Stimulated activated CD4-positive, alpha-beta T cell treated with anti-CD3 and anti-CD28 coated beads, Interleukin-2, amount 100 ng/mL, for 4 hours (primary cell): ENCODE measurements at regions not wholly inside any gene's neighbourhood (a gene's known extent, or its start where the extent isn't known, plus 50 kb on each side); places are given as distances from the start of the nearest gene placed in this dataset.
"Not testable (repeated sequence)": the region's sequence is repeated elsewhere in the genome, so short reads cannot be mapped to it uniquely, and the experiment has no call there.

Source experiments
- DNase-seq: peaks from one replicate; pipeline ENCODE4 v3.0.0-alpha.2; 2020; ENCODE audit warnings: low read depth

DNA sequence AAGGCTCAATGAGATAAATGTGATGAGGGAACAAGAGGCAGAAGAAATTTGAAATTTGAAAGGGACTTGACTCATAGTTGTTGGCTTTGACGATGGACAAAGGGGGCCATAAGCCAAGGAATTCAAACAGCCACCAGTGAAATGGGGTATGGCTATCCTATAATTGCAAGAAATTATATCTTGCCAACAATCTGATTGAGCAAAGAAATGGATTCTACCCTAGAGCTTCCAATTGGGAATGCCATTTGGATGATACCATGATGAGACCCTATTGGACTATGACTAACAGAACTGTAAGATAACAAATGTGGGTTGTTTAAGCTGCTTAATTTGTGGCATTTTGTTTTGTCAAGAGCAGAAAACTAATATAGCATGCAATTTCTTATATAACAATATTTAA, 270.1 kb upstream of the ARSJ start:
- DNase-seq: no peak

DNA sequence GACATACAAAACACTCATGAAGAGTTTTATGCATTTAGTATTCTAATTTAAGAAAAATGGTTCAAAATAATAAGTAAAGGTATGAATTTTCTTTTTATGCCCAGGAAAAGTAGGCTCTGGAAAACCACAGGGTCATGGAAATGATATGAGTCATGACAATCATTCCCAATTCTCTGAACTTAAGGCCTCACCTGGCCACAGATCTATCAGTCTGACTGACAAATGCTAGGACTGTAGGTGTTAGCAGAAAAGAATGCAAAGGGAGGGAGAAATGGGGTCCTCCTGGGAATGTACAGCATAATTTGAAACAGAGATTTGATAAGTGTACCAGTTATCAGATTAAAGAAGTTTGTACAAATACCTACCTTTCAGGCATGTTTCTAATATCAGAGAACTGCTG, 270.5 kb upstream of the ARSJ start:
- DNase-seq: no peak

DNA sequence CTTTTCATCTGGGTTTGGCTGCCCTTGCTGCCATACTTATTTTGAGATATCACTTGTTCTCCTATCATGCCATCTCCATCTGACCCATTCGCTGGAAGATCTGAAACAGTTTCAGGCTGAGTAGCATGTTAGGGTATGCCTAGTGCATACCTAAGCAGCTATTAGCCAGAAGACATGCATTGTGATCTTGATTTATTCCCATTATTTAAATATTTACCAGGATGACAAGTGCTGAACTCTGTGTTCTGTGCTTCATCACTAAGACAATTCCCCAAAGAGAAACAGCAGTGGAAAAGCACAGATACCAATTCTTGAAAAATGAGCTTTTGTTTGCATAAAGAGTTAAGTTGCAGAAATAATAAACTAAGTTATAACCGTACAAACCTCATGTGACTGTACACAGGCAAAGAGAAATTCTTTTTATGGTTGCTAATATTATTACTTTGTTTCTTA, 271.0 kb upstream of the ARSJ start:
- DNase-seq: no peak

DNA sequence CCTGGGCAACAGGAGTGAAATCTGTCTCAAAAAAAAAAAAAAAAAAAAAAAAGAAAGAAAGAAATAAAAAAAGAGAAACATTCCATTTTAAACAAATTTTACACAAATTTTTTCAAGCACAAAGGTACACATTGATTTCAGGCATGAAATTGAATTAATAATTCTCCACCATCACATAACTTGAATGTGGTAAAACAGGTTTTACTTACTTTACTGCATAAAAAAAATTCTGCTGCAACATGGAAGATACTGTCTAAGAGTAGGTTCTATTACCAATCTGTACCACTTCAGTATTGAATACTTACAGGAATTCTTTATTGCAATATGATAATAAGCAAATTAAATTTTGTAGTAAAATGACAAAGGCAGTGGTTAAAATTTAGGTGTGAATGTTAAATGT, 271.6 kb upstream of the ARSJ start:
- DNase-seq: no peak

DNA sequence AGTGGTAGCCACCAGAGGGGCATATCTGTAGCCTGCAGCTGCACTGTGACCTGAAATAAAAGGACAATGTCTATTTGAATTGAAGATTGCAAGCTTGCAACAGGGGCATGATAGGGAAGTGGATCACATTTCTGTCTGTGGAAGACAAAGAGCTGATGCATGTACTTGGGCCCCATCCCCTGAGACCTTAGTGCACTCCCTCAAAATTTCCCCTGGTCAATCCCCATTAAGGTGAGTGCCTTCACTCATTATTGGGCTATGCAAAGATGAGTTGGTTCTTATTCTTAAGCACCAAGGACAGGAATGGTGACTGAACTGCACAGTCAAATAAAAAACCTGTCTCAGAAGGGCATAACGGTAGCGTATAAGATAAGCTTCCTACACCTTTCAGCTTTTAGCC, 273.1 kb upstream of the ARSJ start:
- no peak for DNase-seq

DNA sequence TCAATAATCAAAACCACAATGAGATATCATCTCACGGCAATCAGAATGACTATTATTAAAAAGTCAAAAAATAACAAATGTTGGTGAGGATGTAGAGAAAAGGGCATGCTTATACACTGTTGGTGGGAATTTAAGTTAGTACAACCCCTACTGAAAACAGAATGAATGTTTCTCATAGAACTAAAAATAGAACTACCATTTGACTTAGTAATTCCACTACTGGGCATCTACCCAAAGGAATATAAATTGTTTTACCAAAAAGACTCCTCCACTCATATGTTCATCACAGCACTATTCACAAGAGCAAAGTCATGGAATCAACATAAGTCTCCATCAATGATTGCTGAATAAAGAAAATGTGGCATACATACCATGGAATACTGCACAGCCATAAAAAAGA, 278.1 kb upstream of the ARSJ start:
- DNase-seq: no peak

DNA sequence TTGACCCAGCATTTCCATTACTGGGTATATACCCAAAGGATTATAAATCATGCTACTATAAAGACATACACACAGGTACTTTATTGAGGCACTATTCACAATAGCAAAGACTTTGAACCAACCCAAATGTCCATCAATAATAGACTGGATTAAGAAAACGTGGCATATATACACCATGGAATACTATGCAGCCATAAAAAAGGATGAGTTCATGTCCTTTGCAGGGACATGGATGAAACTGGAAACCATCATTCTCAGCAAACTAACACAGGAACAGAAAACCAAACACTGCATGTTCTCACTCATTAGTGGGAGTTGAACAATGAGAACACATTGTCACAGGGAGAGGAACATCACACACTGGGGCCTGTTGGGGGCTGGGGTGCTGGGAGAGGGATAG, 283.0 kb upstream of the ARSJ start:
- not testable (repeated sequence) for DNase-seq

DNA sequence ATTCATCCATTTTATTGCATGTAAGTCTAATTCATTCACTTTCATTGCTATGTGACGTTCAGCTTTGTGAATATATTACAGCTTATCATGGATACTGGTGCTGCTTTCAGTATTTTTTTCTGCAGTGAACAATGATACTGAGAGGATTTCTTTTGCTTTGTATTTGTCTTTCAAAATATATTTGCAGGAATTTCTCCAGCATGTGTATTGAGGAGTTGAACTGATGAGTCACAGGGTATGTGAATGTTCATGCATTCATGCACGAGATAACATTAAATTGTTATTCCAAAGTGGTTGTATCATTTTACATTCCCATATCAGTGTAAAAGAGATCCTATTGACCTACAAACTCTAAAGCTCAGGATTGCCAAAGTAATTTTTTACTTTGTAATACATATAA, 283.8 kb upstream of the ARSJ start:
- no peak for DNase-seq

DNA sequence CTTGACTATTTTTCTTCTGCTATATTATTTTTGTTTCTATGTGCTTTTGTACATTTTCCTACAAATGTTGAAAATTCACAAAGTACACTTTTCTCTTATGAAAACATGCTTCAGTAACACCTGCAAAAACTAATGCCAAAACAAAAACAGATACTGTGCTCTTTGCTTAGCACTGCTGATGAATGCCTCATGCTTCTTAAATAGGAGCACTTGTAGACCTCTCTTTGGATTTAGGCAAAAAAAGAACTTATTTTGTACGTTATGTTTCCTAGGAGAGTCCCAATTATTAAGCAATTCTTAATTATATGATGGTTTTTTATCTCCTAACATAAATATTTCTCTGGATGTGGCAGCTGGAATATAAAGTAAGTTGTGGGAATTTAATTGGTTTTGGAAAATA, 285.0 kb upstream of the ARSJ start:
- no peak for DNase-seq

DNA sequence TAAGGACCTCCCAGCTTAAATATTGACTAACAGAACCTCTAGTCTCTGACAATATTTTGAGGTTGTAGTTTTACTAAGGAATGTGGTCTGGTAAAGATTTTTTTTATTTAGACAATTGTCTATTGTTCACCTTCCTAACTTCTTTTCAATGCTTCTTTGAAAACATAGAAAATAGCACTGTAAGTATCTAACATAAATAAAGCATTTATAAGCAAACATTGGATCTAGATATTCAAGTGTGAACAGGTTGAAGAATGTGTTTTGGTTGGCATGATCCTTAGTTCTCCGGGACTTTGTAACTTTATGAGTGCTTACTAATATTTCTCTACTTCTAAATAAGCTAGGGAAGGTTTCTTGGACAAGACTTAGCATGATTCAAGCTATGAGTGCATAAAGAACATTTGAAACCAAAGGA, 285.4 kb upstream of the ARSJ start:
- no peak for DNase-seq

DNA sequence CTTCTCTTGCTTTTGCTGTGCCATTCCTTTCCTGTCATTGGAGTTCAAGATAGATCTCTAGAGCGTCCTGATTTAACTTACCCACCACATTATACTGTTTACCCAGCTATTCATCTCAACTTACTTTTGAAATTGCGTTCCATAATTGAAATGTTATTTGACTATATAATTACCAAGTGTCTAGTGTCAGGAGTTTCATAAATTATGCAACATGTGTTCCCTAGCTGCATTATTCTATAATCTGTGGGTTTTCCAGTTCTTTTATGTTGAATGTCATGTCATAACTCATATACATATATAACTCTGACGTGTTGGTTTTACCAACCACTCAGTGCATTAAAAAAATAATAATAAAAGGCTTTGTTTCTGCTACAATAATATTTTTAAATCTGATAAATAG, 285.9 kb upstream of the ARSJ start:
- no peak for DNase-seq

DNA sequence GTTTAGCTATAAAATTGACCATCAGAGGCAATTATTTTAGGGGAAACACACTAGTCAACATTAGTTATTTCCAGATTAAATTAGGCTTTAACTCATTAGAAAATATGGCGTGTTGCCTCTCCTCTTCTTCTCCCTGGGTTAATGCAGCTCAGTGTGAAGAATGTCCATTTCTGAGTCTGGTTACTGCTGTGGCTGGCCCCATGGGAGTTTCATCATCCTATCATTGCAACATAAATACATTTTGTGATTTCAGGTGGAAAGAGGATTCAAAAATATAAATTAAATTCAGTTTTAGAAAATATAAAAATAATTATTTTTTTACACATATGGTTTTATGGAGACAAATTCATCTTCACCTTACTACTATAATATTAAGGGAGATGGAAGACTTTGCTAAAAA, 288.5 kb upstream of the ARSJ start:
- DNase-seq: no peak

DNA sequence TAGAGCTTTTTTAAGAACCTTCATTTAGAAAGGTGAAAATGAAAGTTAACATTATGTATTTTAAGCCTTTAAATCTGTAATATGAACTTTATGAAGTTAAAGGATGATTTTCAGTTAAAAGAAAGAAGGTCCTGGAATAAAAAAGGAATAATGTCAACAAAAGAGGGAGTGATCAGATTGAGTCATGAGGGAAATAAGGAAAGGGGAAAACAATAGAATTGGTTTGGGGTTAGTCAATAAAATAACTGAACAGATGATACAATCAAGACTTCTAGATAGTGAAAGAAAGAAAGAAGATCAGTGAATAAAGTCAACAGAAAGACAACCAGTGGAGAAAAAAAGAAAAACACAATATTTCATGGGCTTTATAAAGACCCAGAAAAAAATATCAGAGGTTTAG, 291.6 kb upstream of the ARSJ start:
- DNase-seq: no peak

DNA sequence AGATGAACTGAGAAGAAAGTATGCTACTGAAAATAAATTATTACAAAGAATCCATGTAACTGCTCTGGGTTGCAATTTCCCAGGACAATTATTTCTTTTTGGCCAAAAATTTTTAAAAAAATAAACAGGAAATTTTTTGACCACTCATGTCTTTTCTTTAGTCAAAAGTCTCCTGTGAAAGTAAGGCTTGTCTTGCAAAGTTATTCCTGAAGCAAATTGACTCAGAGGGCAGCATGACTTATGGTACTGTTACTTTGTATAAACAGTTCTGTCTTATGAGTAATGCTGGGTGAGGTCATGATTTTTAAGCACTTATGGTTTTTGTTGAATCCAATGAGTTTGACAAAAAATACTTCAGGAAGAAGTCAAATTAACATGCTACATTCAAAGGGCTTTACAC, 292.8 kb upstream of the ARSJ start:
- no peak for DNase-seq

DNA sequence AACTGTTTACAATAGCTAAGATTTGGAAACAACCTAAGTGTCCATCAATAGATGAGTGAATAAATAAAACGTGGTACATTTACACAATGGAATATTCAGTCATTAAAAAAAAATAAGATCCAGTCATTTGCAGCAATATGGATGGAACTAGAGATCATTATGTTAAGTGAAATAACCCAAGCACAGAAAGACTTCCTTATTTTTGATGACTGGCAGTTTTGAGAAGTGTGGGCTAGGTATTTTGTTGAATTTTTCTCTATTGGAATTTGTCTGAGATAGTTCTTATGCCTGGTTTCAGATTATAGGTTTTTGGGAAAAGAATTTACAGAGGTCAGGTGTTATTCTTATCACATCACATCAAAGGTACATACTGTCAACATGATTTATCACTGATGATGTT, 293.8 kb upstream of the ARSJ start:
- no peak for DNase-seq

DNA sequence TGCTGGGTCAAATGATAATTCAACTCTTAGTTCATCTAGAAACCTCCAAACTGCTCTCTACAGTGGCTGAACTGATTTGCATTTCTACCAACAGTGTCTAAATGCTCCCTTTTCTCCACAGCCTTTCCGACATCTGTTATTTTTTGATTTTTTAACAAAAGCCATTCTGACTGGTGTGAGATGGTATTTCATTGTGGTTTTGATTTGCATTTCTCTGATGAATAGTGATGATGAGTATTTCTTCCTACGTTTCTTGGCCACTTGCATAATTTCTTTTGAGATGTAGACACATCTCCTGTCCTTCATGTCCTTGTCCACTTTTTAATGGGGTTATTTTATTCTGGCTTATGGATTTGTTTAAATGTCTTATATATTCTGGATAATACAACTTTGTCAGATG, 298.2 kb upstream of the ARSJ start:
- no peak for DNase-seq

DNA sequence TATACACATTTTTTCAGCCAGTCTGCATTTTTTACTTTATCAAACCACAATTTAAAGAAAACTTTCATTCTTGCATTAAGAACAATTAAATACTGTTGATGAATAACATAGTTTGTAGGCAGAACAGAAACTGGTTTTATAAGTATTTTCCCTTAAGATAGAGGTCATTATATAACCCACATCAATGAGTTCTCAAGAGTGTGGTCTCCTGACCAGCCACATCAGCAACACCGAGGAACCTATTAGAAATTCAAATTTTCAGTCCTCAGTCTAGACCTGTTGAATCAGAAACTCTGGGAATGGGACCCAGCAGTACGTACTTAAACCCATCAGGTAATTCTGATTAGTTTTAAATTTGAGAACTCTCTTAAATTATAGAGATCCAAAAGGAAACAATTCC, 299.6 kb upstream of the ARSJ start:
- DNase-seq: no peak

DNA sequence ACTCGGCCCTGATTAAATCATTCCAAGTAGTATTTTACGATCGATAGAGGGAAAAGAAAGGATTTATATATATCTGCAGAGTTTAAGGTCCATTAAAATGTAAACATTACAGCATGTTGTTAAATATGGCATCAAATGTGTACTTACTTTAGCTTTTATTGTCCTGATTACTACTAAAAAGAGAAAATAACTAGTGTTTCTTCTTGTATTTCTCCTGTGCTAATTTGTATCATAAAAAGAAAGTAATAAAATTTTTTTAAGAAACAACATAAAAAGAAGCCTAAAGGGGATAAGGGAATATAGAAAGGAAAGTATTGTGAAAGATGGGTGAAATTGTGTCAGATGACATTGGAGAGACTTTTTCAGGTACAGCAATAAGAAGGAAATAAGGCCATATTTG, 300.3 kb upstream of the ARSJ start:
- no peak for DNase-seq

DNA sequence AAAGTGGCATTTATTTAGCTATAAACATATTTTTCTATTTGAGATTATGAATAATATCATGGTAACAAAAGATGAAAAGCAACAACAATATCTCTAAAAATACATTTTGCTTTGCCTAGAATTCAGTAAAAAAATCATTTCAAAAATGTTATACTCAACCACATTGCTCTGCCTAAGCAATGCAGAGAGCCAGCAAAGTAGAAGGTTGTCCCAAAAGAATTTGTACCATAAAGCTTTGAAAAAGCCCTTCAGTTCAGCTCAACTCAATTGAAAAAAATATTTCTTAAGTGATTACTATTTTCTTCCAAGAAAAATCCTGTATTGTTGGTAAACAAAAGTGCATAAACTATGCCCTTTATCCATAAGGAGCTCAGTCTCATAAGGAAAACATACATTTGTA, 301.2 kb upstream of the ARSJ start:
- no peak for DNase-seq

DNA sequence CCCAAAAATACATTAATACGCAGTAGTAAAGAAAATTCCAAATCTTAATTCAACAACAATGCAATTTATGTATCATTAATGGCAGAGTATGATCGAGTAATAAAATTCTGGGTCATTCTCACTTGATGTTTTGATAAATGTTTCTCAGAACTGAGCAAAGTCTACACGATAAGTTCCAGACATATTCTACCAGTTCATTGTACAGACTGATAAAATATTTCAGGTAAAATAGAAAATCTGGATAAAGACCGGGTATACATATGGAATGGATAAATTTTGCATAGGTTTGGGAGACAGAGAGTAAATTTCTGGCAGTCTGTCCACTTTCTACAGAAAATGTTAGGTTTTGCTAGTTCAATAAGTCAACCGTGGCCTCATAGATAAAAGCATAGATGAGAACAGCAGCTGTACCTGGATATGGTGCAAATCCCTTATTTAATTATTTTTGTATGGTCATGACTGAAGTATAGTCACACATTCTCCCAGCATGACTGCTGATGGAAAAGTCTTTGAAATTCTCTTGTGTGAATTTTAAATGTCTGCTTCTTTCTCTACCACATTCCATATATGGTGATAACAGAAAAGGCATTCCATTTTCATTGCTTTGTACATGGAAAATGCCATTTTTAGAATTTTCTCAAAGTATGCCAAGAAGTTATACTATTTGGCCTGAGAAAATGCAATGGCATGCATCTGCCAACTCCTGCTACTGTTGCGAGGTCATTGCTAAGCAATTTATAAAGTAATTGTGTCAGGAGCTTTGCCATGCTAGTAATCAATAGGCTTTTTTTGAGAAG, 301.9 kb upstream of the ARSJ start:
- DNase-seq: no peak

DNA sequence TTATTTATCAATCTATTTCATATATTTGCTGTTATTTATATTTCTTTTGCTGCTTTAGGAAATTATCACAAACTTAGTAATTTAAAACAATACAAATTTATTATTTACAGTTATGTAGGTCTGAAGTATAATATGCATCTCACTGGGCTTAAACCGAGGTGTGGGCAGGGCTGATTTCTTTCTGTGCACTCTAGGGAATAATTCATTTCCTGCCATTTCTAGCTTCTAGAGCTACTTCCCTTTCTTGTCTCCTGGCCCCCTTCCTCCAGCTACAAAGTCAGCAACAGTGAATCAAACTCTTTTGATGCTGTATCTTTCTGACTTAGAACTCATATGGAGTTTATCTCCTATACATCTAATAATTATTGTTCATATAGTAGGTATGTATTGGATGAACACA, 303.5 kb upstream of the ARSJ start:
- DNase-seq: no peak

DNA sequence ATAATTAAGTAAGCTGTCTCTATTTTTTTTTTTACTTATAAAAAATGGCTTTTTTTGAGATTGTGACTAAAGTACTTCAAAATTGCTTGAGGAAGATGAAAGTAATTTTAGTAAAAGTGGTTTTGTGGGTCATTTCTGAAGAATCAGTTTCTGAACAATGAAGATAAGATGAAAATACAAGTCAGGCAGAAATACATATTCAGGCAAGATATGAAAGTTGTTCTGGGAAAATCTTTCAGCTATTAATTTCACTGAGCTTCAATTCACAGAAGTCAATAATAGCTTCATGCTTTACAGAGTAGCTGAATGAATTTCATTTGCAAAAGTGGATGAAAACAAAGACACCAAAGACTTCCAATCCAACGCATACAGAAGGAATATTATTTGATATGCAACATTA, 305.2 kb upstream of the ARSJ start:
- DNase-seq: no peak

DNA sequence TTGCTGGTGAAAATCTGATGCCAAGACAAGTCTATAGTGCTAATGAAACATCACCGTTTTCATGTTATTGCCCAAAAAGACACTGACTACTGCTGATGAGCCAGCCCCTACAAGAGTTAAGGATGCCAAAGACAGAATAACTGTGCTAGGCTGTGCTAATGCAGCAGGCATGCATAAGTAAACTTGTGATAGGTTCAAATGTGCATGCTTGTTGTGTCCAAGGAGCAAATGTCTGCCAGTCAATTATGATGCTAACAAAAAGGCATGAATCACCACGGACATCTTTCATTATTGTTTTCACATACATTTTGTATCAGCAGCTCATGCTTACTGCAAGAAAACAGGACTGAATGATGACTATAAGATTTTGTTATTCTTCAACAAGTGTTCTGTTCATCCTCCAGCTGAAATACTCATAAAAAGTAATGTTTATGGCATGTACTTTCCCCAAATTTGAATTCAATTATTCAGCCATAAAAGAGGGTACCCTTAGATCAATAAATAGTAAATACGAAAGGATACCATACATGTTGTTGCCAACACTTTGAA, 306.9 kb upstream of the ARSJ start:
- no peak for DNase-seq

DNA sequence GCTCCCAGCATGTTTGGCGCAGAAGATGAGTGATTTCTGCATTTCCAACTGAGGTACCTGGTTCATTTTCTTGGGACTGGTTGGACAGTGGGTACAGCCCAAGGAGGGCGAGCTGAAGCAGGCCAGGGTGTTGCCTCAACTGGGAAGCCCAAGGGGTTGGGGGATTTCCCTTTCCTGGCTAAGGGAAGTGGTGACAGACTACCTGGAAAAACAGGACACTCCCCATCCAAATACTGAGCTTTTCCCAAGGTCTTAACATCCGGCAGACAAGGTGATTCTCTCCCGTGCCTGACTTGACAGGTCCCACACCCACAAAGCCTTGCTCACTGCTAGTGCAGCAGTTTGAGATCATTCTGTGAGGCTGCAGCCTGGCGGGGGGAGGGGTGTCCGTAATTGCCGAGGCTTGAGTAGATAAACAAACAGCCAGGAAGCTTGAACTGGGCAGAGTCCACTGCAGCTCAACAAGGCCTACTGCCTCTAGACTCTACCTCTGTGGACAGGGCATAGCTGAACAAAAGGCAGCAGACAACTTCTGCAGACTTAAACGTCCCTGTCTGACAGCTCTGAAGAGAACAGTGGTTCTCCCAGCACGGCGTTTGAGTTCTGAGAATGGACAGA, 307.7 kb upstream of the ARSJ start:
- DNase-seq: no peak
